Sciatic nerve (tissue), 2 donors: ENCODE measurements at regions not wholly inside any gene's neighbourhood (a gene's known extent, or its start where the extent isn't known, plus 50 kb on each side); places are given as distances from the start of the nearest gene placed in this dataset.

Experiments used
- ATAC-seq: fragments of 200-7000 bp; cut with Tn5 transposase; one replicate; pipeline ENCODE4 v1.9.1; 2020; ENCODE audit warnings: mild to moderate bottlenecking, moderate library complexity
- DNase-seq: peaks from one replicate; pipeline ENCODE4 v3.0.0-alpha.2; 2020; ENCODE audit warnings: low spot score
- intact Hi-C: fragments of 100-400 bp; cut with DNase I; formaldehyde crosslinking; loops from one replicate; pipeline ENCODE4 v1.14.2; 2022
- donor health status: DM: no; HTN: no; CAD: no.
- donor health status: DM: no; HTN: no; CAD: no.

- intact Hi-C loops: no loop called here
- ATAC-seq (no peak), DNase-seq (no peak)
Measured at GRCh38 chr22:49136041-49136815, 691.4 kb downstream of the BRD1 start.

- no peak for DNase-seq
- ATAC-seq: no peak
- intact Hi-C loops: no loop called here
Measured at GRCh38 chr22:49134076-49134475, 693.6 kb downstream of the BRD1 start.

GRCh38 chr22:49133541-49133940 lies 694.1 kb downstream of the BRD1 start:
- intact Hi-C loops: no loop called here
- ATAC-seq (no peak), DNase-seq (no peak)

GRCh38 chr22:49132009-49132408 lies 695.7 kb downstream of the BRD1 start:
- intact Hi-C loops: no loop called here
- DNase-seq (no peak), ATAC-seq (no peak)

GRCh38 chr22:49129736-49130135 lies 697.9 kb downstream of the BRD1 start:
- no peak for ATAC-seq
- no peak for DNase-seq
- intact Hi-C loops: no loop called here

GRCh38 chr22:49128874-49129273 lies 698.8 kb downstream of the BRD1 start:
- ATAC-seq (no peak), DNase-seq (no peak)
- intact Hi-C loops: no loop called here

DNA sequence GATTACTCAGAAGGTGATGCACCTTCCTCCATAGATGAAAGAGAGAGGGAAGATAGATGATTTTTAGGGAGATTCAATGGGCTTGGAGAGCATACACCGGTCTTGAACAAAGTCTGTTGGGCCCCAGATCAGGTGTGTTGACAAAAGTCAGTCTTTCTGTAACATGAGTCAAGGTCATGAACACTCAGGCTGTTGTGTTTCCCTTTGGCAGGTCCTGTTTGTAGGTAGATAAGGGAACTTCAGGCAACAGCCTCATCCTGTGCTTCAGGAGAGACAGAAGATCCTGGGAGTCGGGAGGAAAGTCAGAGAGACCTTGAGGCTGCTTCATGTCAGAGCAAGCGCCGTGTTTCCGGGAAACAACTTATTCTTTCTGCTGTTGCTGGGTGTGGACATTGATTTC lies 703.1 kb downstream of the BRD1 start:
- ATAC-seq (no peak), DNase-seq (no peak)
- intact Hi-C loops: no loop called here

GRCh38 chr22:49123621-49124192 lies 704.0 kb downstream of the BRD1 start:
- DNase-seq: no peak
- no peak for ATAC-seq
- intact Hi-C loops: no loop called here

- ATAC-seq (peak; percentile 69), DNase-seq (no peak)
- intact Hi-C loops: no loop called here
Measured at GRCh38 chr22:49119551-49119952, 708.1 kb downstream of the BRD1 start.

DNA sequence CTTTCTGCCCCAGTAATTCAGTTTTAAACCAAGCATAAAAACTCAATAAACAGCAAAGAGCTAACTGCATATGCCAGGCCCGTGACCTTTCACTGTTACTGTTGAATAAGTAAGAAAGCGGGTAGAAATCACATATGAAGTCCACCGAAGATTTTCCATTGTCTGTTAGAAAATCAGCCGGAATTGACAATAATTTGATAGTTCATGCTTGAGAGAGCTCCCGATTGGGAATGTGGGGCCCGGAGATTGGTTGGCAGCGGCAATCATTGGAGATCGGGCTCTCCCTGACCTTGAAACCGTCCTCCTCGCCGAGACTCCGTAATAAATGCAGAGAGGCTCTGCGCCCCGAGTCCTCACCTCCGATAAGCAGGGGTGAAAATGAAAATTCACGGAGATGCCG lies 709.6 kb downstream of the BRD1 start:
- ATAC-seq (no peak), DNase-seq (no peak)
- intact Hi-C loops: no loop called here

GRCh38 chr22:49117486-49117885 lies 710.2 kb downstream of the BRD1 start:
- DNase-seq (no peak), ATAC-seq (no peak)
- intact Hi-C loops: no loop called here

- ATAC-seq: no peak
- intact Hi-C loops: no loop called here
- no peak for DNase-seq
Measured at GRCh38 chr22:49116486-49117120, 711.1 kb downstream of the BRD1 start.

- DNase-seq (no peak), ATAC-seq (no peak)
- intact Hi-C loops: no loop called here
Measured at GRCh38 chr22:49116021-49116420, 711.7 kb downstream of the BRD1 start.

DNA sequence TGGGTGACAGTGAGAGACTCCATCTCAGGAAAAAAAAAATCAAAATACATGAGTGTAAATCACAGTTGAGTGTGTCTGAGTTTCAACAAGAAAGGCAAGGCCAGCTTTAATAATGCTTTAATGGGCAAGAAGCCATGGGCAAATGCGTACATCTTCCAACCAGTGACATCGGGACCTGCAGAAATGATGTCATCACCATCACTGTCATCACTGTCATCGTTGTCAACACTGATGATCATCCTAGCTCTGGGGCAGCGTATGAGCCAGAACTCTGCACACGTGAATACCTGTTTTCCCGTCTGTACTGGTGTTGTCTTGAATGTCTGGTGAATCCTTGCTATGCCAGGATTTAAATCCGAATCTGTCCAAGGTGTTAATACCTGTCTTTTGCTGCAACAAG lies 712.5 kb downstream of the BRD1 start:
- intact Hi-C loops: no loop called here
- DNase-seq (no peak), ATAC-seq (no peak)

DNA sequence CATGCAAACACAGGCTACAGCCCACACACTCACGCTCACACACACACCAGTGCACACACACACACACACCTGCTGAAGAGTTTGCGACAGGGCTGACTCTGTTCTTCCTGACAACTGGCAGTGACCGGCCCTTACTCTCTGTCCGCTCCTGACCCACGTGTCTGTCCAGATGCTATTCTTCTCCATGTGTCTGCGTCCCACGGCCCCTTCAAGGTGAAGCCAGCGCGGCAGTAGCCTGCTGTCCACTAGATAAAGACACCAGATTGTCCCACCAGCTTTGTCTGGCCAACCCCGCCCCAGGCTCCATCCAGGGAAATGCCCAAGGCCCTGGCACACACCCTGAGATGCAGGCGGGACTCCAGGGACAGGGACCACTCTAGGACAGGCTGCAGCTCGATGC lies 713.9 kb downstream of the BRD1 start:
- intact Hi-C loops: no loop called here
- DNase-seq: no peak
- no peak for ATAC-seq

DNA sequence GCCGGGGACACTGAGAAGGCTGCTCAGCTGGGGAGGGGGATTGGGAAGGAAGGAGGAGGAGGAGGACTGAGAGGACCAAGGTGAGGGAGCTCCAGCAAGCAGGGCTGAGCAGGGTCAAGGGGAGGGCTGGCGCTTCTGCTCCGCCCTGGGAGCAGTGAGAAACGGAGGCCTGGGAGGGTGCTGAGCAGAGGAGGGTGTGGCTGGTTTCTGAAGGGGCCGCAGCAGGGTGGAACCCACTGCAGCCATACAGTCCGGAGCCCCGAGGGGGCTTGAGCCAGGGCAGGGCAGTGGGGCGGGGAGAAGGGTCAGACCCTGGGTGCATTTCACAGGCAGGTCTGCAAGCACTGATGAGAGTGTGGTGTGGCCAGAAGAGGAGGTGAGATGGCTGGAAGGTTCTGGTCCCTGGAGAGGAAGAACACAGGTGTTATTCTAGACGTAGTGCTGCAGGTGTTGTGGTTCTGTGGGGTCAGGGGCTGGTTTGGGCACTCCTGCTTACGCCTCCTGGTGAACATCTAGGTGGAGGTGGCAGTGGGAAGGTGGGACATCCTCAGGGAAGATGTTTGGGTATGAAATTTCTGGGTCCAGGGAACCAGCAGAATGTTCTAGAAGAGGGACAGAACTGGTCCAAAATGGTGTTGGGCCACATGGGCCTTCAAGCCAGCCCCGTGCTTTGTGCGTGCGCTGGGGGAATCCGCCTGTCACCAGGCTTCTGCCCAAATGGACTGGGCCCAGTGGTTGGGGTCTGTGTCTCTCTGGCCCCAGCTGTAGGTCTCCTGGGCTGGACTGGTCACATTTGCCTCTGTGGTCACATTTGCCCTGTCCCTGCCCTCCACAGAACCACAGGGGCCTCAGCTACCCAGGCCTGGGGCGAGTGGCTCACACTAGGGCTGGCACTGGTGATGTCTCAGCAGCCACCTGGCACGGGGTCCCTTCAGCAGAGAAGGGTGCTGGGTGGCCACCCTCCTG lies 714.7 kb downstream of the BRD1 start:
- no peak for DNase-seq
- intact Hi-C loops: no loop called here
- no peak for ATAC-seq

GRCh38 chr22:49112176-49112575 lies 715.5 kb downstream of the BRD1 start:
- DNase-seq: no peak
- ATAC-seq: no peak
- intact Hi-C loops: no loop called here

DNA sequence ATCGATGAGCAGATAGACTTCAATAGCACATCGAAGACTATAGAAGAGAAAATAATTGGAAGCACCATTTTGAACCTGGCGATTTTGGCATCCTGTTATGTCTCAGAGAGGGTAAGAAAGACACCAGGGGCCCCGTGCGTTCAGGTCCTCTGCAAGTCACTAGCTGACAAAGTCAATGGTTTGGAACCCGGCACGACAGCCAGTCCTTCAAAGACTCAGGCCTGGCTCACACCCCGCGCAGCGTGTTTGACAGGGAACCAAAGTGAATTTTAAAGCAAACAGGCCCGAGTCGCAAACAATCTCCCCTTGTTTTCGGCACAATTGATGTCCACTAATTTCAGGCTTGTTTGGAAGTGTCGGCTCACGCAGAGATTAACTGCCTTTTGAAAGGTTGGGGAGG lies 716.6 kb downstream of the BRD1 start:
- ATAC-seq: no peak

GRCh38 chr22:49108636-49109315 lies 718.9 kb downstream of the BRD1 start:
- DNase-seq (no peak), ATAC-seq (no peak)
- intact Hi-C loops: no loop called here

More for the DNA sequence above, 716.6 kb downstream of the BRD1 start:
- intact Hi-C loops: no loop called here
- no peak for DNase-seq
